IMR-90 (cell line): ENCODE measurements at regions not wholly inside any gene's neighbourhood (a gene's known extent, or its start where the extent isn't known, plus 50 kb on each side); places are given as distances from the start of the nearest gene placed in this dataset.

ENCODE experiments used
- CHD1 ChIP-seq: IDR thresholded peaks from 2 replicates; pipeline ENCODE4 v1.6.1; 2012; ENCODE audit warnings: low read depth, low read length, improper control_type of control experiment
- RAD21 ChIP-seq: IDR thresholded peaks from 2 replicates; pipeline ENCODE4 v1.6.1; 2012; ENCODE audit warnings: low read length, improper control_type of control experiment
- RFX5 ChIP-seq: IDR thresholded peaks from 2 replicates; pipeline ENCODE4 v1.8.0; 2012; ENCODE audit warnings: low read depth, mild to moderate bottlenecking, low read length, moderate library complexity
- TF ChIP-seq, protein P1 (sequence below): conservative IDR thresholded peaks from 2 replicates; pipeline ENCODE4 v1.5.1; 2012; ENCODE audit warnings: mild to moderate bottlenecking, low read depth, low read length, improper control_type of control experiment

DNA sequence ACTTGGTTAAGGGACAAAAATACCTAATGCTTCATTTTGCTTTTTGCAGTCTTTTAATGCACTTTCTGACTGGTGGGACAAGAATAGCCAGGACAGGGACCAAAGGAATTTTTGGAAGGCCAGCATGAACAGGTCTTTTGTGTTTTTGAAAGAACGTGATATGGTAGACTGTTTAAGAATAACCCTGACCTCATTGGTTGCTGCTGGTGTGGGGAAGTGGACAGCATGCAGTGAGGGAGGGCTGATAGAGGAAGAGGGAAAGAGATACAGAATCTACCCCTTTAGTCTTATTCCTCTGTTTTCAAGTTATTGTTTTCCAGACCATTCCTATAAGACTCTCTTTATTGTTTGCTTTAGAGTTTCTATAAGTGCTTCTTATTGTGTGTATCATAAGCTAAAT, 816.2 kb downstream of the CDH11 start:
- TF ChIP-seq, protein P1, sequence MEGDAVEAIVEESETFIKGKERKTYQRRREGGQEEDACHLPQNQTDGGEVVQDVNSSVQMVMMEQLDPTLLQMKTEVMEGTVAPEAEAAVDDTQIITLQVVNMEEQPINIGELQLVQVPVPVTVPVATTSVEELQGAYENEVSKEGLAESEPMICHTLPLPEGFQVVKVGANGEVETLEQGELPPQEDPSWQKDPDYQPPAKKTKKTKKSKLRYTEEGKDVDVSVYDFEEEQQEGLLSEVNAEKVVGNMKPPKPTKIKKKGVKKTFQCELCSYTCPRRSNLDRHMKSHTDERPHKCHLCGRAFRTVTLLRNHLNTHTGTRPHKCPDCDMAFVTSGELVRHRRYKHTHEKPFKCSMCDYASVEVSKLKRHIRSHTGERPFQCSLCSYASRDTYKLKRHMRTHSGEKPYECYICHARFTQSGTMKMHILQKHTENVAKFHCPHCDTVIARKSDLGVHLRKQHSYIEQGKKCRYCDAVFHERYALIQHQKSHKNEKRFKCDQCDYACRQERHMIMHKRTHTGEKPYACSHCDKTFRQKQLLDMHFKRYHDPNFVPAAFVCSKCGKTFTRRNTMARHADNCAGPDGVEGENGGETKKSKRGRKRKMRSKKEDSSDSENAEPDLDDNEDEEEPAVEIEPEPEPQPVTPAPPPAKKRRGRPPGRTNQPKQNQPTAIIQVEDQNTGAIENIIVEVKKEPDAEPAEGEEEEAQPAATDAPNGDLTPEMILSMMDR = no peak
- no peak for TF ChIP-seq CHD1
- TF ChIP-seq RFX5 = no peak
- TF ChIP-seq RAD21 = no peak
